Right renal pelvis (tissue), 4 donors: ENCODE measurements at regions not wholly inside any gene's neighbourhood (a gene's known extent, or its start where the extent isn't known, plus 50 kb on each side); places are given as distances from the start of the nearest gene placed in this dataset.

ENCODE experiments used
- DNase-seq, 4 donors: peaks; one replicate each; pipeline ENCODE4 v3.0.0-alpha.2; 2013; ENCODE audit warnings: low read depth in 4 of 4, low spot score in 3 of 4, missing footprints in 1 of 4

GRCh38 chr3:194247350-194247740, 103.8 kb downstream of the CPN2 start:
- DNase-seq = no peak

- DNase-seq = no peak
These were observed 101.6 kb downstream of the CPN2 start for GRCh38 chr3:194249323-194250097.

- peak in 2 of 4 donors; percentile 70 to 75 for DNase-seq
These were observed 100.8 kb downstream of the CPN2 start for GRCh38 chr3:194250098-194251002.

GRCh38 chr3:194251007-194251406, 100.1 kb downstream of the CPN2 start:
- DNase-seq = no peak

- no peak for DNase-seq
These were observed 99.7 kb downstream of the CPN2 start for GRCh38 chr3:194251461-194251860.

- no peak for DNase-seq
These were observed 99.1 kb downstream of the CPN2 start for GRCh38 chr3:194251891-194252560.

GRCh38 chr3:194253270-194253669, 97.9 kb downstream of the CPN2 start:
- no peak for DNase-seq

- no peak for DNase-seq
These were observed 97.1 kb downstream of the CPN2 start for GRCh38 chr3:194254040-194254439.

GRCh38 chr3:194255252-194256039, 95.7 kb downstream of the CPN2 start:
- no peak for DNase-seq

- DNase-seq = no peak
These were observed 94.8 kb downstream of the CPN2 start for GRCh38 chr3:194256040-194256945.

GRCh38 chr3:194257151-194257621, 93.9 kb downstream of the CPN2 start:
- no peak for DNase-seq

- no peak for DNase-seq
These were observed 93.0 kb downstream of the CPN2 start for GRCh38 chr3:194257916-194258668.

- no peak for DNase-seq
These were observed 91.0 kb downstream of the CPN2 start for GRCh38 chr3:194259982-194260766.

GRCh38 chr3:194261581-194262063, 89.5 kb downstream of the CPN2 start:
- DNase-seq = no peak

GRCh38 chr3:194262176-194262924, 88.8 kb downstream of the CPN2 start:
- DNase-seq = no peak

GRCh38 chr3:194262925-194263305, 88.2 kb downstream of the CPN2 start:
- no peak for DNase-seq
